Right lobe of liver (tissue), 4 donors: ENCODE measurements at regions not wholly inside any gene's neighbourhood (a gene's known extent, or its start where the extent isn't known, plus 50 kb on each side); places are given as distances from the start of the nearest gene placed in this dataset.

Experiments used
- POLR2A ChIP-seq: fragments of 450-650 bp; IDR thresholded peaks from one replicate; pipeline ENCODE4 v1.6.1; 2017; ENCODE audit warnings: antibody characterized with exemption, mild to moderate bottlenecking
- TF ChIP-seq, protein P1 (sequence below), 4 donors: fragments of 200-600 bp in 3 of 4; fragments of 450-650 bp in 1 of 4; IDR thresholded peaks; one replicate each; pipeline versions ENCODE4 v1.5.1 to v1.8.0; 2016 to 2022; ENCODE audit warnings: antibody characterized with exemption in 4 of 4, mild to moderate bottlenecking in 2 of 4
- donor health status: DM: no; HTN: no; CAD: no.
- donor health status: DM: no; HTN: no; CAD: no.
- donor health status: DM: no; HTN: yes; CAD: no.

DNA sequence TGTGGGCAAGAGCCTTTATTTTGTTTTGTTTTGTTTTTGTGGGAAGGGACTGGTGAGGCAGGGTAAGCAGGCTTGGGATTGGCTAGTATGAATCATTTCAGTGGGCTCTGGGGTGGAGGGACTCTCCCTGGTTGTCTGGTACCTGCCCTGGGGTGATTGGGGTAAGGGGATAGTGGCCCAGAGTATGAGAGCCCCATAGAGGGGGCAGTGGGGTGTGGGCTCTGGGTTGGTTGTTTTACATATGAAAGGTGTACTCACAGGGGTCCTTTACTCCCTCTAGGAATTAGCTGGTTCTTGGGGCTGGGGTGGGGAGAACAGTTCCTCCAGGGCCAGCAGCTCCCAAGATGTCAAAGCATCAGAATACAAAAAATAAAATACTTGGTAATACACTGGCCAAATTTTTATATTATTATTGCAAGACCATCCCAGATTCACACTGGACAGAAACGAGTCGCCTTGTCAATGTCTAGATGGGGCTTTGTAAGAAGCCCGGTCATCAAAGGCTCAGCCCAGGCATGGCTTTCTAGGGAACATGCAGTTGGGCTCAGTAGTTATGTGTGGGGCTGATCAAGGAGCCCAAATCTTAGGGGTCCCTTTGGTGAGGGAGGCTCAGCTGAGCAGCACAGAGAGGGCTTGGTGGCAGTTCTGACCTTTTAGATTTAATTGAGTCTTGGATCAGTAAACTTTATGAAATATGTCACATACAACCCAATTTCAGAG is 190.5 kb downstream of the NXNL2 start:
- no peak for TF ChIP-seq POLR2A
- TF ChIP-seq, protein P1, sequence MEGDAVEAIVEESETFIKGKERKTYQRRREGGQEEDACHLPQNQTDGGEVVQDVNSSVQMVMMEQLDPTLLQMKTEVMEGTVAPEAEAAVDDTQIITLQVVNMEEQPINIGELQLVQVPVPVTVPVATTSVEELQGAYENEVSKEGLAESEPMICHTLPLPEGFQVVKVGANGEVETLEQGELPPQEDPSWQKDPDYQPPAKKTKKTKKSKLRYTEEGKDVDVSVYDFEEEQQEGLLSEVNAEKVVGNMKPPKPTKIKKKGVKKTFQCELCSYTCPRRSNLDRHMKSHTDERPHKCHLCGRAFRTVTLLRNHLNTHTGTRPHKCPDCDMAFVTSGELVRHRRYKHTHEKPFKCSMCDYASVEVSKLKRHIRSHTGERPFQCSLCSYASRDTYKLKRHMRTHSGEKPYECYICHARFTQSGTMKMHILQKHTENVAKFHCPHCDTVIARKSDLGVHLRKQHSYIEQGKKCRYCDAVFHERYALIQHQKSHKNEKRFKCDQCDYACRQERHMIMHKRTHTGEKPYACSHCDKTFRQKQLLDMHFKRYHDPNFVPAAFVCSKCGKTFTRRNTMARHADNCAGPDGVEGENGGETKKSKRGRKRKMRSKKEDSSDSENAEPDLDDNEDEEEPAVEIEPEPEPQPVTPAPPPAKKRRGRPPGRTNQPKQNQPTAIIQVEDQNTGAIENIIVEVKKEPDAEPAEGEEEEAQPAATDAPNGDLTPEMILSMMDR (IDR thresholded peaks at IDR 0.05) = no peak
